NCI-H1436 treated with DMSO at 0.1 percent for 48 hours (cell line): ENCODE measurements at regions not wholly inside any gene's neighbourhood (a gene's known extent, or its start where the extent isn't known, plus 50 kb on each side); places are given as distances from the start of the nearest gene placed in this dataset.

Source experiments
- DNase-seq: peaks from one replicate; lab custom pipeline; 2025; lab: John Stamatoyannopoulos, UW

- no peak for DNase-seq
These were observed 91.4 kb downstream of the SUDS3 start for GRCh38 chr12:118467641-118468305.

- no peak for DNase-seq
These were observed 96.6 kb downstream of the SUDS3 start for GRCh38 chr12:118472940-118473339.

GRCh38 chr12:118480235-118480634 lies 103.9 kb downstream of the SUDS3 start:
- no peak for DNase-seq

GRCh38 chr12:118488034-118488433 lies 111.7 kb downstream of the SUDS3 start:
- DNase-seq, result no peak

GRCh38 chr12:118493962-118494361 lies 117.6 kb downstream of the SUDS3 start:
- DNase-seq, result no peak

GRCh38 chr12:118494776-118495175 lies 118.4 kb downstream of the SUDS3 start:
- no peak for DNase-seq

- no peak for DNase-seq
These were observed 118.9 kb downstream of the SUDS3 start for GRCh38 chr12:118495296-118495695.

- DNase-seq, result no peak
These were observed 121.8 kb downstream of the SUDS3 start for GRCh38 chr12:118498171-118498570.

GRCh38 chr12:118500299-118500698 lies 123.9 kb downstream of the SUDS3 start:
- no peak for DNase-seq

GRCh38 chr12:118501489-118501888 lies 125.1 kb downstream of the SUDS3 start:
- no peak for DNase-seq

GRCh38 chr12:118503476-118503875 lies 127.1 kb downstream of the SUDS3 start:
- DNase-seq, result no peak

GRCh38 chr12:118512669-118513068 lies 136.3 kb downstream of the SUDS3 start:
- no peak for DNase-seq

GRCh38 chr12:118513611-118514010 lies 137.3 kb downstream of the SUDS3 start:
- DNase-seq, result no peak

- DNase-seq, result no peak
These were observed 137.9 kb downstream of the SUDS3 start for GRCh38 chr12:118514297-118514696.

- DNase-seq, result no peak
These were observed 144.1 kb downstream of the SUDS3 start for GRCh38 chr12:118520214-118521035.

- no peak for DNase-seq
These were observed 144.6 kb downstream of the SUDS3 start for GRCh38 chr12:118521036-118521370.

- no peak for DNase-seq
These were observed 148.1 kb downstream of the SUDS3 start for GRCh38 chr12:118524446-118524845.

GRCh38 chr12:118525216-118525615 lies 148.9 kb downstream of the SUDS3 start:
- DNase-seq, result no peak

GRCh38 chr12:118526255-118527095 lies 150.1 kb downstream of the SUDS3 start:
- no peak for DNase-seq

- no peak for DNase-seq
These were observed 151.0 kb downstream of the SUDS3 start for GRCh38 chr12:118527310-118527709.

- DNase-seq, result no peak
These were observed 152.3 kb downstream of the SUDS3 start for GRCh38 chr12:118528625-118529024.

- DNase-seq, result no peak
These were observed 157.6 kb downstream of the SUDS3 start for GRCh38 chr12:118534003-118534402.
